ENCODE measurements at regions not wholly inside any gene's neighbourhood (a gene's known extent, or its start where the extent isn't known, plus 50 kb on each side); places are given as distances from the start of the nearest gene placed in this dataset.
"Not testable (repeated sequence)": the region's sequence is repeated elsewhere in the genome, so short reads cannot be mapped to it uniquely, and the experiment has no call there.

DNA sequence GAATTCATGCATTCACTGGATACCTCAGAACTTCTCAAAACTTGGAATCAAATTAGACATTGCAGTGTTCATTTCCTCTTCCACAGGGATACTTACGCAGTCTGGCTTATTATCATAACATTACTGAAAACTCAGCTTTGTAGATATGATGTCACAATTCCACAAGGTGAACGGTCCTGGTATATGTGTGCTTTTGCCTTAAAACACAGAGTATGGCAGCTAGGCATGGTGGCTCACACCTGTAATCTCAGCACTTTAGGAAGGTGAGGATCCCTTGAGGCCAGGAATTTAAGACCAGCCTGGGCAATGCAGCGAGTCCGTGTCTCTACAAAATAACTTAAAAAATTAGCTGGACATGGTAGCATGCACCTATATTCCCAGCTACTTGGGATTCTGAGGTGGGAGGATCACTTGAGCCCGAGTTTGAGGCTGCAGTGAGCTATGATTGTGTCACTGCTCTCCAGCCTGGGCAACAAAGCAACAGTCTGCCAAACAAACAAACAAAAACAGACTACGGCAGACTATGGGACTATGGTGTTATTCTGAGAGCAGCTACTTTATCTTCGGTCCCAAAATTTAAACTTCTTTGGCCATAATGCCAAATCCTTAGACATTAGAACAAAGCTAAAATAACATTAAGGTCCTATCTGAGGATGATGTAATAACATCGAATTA, 1191.9 kb upstream of the SLC39A10 start:
- no peak for DNase-seq

DNA sequence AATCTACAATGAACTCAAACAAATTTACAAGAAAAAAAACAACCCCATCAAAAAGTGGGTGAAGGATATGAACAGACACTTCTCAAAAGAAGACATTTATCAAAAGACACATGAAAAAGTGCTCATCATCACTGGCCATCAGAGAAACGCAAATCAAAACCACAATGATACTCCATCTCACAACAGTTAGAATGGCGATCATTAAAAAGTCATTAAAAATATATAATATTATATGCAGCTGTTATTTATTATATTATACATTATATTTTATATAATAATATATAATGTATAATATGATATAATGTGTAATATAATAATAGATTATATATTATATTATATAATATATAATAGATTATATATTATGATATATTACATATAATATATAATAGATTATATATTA, 1194.1 kb upstream of the SLC39A10 start:
- not testable (repeated sequence) for DNase-seq

DNA sequence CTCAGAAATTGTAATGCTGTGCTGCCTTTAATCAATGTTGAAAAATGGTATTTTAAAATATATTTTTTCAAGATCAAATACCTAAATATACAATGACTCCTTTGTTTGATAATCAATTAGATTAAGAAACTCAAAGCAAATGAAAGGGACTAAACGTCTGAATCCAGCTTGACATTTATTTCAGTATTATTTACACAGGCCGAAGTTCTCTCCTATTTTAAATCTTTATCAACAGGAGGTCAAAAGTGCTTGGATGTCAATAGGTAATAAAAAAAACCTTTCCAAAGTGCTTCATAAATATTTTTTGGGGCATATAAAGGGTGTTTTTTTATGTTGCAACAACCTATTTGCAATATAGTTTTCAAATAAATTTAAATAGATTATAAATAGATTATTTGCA, 1201.7 kb upstream of the SLC39A10 start:
- no peak for DNase-seq

DNA sequence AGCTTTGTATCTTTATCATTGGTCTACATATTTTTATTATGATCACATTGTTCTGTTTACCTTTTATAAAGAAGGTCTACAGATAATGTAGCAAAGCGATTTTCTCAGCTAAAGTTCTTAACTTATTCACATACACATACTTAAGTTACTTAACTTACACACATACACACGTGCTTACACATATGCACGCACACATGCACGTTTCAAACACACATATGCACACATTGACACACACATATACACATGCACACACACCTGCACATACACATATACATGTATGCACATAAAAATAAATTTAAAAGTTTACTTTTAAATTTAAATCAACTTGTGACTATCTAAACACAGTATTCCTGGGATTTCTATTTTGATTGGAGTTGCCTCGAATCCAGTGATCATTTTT, 1204.5 kb upstream of the SLC39A10 start:
- no peak for DNase-seq

DNA sequence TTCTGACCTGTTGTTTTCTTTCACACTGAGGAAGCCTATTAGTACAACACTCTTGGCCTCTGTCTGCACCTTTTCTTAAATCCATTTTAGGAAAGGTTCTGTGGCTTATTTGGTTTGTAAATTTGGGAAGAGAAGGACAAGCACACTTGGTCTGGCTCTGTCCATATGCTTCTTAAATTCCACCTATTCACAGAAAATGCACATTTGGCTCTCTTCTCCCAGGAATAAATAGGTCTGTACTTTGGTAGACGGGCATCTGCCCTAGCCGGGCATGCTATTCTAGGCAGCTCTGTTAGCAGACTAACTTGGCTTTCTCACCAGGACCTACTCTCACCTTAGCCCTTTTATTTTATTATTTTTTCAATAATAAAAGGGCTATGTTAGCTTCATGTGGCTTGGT, 1211.8 kb upstream of the SLC39A10 start:
- DNase-seq, result no peak

DNA sequence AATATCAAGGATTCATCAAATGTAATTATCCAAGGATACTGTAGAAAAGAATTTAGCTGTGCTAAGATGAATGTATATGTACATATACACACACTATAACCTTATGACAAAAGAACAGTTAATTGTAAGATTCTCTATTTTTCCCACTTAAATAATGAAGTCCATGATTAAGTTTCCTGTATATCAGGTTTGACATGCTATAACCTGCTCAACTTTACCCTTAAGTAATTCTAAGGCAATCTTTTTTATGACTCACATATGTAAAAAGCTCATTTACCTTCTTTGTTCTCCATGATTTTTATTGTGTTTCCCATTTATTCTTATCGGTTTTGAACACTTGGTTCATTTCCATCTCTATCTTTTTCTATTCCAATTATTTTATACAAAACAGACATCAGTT, 1213.1 kb upstream of the SLC39A10 start:
- DNase-seq, result no peak

DNA sequence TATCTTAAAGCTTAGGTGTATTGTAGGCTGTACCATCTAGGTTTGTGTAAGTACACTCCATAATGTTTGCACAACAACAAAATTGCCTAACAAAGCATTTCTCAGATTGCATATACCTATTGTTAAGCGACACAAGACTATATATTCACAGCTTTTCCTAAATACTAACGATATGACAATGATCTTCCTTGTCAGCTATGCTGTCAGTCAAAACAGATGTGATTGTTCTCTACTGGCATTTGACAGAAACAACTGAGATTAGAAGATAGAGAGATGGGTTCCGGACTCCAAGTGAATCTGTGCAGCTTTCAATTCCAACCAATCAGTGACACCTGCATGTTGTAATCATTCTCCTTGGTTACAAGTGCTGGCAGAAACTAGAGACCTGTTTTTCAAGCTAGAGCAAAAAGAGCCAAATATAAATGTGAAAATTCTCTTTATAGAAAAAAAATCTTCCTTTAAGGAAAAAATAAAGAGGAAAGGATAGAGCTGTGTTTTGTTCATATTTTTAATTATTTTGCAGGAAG, 1232.3 kb upstream of the SLC39A10 start:
- no peak for DNase-seq

DNA sequence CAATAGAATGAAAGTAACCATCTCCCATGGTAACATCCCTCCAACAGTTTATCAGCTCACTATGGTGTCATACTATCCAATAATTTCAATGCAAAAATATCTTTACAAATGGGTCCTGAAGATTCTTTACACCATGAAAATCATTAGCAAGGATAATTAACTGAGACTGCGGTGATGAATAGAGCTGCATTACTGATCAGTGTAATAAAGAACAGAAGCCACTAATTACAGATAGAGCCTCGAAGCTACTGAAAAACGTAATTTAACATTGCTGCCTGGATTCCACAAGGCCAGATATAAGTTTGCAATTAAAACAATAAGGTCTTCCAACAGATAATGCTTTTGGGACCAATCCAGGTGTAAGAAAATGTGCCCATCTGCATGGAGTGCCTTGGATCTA, 1245.8 kb upstream of the SLC39A10 start:
- no peak for DNase-seq

DNA sequence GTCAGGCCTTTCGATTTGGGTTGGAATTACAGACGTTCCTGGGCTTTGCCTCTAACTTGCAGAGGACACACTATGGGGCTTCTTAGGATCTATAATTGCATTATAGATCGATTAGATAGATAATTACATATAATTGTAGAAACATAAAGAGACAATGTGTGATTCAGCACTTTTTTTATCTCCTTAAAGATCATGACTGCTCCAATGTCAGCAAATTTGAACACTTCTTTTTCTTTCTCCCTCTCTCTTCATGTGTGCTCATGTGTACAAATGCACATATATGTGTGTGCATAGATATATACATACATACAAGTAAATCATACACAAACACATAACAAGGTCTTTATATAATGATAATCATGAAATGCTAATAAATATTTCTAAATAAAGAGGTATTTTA, 1261.2 kb upstream of the SLC39A10 start:
- no peak for DNase-seq

DNA sequence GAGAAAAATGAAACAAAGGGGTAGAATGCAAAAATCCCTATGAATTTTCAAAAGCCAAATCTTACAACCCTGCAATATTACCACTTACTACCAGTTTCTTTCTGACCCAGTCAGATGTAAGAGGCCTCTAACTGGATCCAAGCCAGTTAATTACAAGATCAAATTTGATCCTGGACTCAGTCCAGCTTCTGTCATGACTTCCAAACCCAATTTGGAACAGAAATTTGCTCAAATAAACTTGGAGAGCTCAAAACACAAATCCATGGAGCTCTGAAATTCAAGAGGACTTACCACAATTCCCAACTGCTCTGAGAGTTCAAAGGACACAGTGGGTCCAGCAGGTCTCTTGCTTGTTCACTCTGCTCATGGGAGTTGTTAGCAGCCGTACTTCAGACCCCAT, 1271.7 kb upstream of the SLC39A10 start:
- no peak for DNase-seq

DNA sequence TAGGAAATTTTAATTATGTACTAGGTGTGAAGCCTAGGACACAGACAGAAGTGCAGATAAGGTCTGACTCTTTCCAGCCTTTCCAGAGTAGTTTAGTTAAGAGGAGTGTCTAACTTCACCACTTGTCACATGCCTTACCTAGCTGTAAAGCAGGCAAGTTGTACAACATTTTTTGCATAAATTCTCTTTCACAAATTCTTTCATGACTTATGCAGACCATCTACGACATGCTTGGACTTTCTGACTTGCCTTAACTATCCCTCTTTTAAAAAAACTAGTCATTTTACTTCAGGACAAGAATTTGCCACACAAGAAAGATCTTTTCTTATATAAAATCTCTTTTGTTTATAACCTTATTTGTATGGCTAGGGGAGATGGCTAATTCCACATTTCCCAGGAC, 1273.6 kb upstream of the SLC39A10 start:
- DNase-seq, result peak; percentile 3

DNA sequence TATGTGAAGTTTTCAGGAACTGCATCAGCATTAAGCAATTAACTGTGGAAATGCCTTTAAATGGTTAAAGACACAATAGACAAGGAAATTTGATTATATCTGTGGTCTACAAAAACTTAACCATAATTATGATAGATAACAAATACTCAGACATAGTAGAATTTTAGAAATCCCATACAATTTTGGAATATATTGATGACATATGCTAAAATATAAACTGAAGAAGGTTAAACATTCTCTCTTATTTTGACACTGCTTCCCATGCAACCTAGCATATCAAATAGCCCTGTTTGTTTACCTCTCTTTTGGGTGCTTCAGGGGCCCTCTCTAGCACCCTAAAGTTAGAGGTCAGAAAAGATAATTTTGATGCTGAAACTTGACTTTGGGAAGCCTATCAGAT, 1274.8 kb upstream of the SLC39A10 start:
- DNase-seq, result no peak

DNA sequence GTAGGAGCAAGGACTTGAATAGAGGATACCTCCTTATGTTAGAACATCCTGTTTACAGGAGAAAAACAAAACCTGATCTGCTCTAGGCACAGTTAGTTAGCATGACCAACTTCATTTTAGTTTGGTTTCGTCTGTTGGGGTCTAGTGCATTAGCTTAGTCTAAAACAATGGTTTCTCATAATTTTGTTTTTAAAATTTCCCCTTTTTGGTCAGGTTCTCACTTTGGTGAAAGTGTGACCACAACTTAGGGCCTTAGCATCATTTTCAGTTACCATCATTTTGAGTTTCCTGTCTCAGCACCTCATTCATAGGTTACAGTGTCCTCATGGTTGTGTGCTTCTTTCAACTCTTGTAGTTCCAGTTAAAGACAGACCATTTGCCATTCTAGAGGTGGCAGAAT, 1277.0 kb upstream of the SLC39A10 start:
- no peak for DNase-seq

DNA sequence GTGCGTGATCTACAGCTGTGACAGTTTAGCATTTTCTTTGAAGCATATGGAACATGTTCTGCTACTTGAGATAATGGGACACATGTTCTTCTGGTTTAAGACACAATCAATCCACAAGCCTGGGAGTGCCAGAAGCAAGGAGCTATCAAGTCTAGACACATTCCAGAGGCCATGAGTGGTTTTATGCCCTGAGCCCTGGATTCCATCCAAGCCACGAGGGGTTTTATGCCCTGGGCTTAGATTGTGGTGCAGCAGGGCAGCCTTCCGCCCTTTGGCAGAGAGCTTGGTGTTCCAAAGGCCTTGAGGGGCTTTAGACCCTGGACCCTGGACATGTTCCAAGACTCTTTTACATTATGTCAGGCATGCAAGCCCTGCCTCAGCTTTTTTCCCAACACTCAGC, 1289.6 kb upstream of the SLC39A10 start:
- DNase-seq, result not testable (repeated sequence)

DNA sequence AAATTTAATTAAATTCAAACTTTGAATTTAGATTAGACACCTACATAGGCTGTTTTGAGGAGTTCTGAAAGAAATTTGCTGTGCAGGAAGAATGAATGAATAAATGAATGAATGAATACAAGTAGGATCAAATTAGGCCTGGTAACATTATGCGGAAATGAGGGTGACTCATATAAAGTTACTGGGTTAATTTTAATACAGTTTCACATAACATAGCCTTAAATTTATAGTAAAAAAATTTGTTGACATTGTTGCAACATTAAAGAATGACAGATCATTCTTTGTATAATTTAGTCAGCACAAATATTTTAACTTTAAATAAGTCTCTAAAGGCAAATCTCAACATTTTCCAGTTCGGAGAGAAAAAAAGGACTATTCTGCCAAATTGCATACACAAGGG, 1293.1 kb upstream of the SLC39A10 start:
- DNase-seq, result no peak

DNA sequence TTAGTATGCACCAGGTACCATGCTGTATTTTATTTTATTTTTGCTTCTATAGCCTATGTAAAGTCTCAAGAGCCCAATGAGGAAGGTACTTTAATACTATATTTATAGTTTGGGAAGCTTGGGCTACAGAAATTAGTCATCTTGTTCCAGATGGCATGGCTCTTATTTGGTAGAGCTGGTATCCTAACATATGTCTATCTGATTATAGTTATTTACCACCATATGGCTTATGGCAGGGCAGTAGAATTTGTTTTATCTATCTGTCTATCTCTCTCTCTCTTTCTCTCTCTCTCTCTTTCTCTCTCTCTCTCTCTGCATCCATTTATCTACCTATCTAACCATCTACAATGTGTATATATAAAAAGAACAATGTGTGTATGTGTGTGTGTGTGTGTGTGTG, 1293.7 kb upstream of the SLC39A10 start:
- DNase-seq, result no peak

DNA sequence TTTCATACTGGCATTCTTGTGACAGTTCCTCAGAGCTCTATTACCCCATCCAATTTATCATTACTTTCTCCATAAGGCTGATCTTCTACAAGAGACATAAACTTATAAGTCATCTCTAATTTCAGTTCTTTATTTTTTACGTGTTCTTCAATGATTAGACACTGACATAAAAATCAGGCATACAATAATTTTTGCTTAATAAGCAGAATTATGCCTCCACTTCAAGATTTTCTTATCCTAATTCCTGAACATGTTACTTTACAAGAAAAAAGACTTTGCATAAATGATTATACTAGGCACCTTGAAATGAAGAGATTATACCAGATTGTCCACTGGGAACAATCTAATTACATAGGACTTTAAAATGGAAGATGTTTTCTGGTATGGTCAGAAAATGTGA, 1304.5 kb upstream of the SLC39A10 start:
- no peak for DNase-seq

DNA sequence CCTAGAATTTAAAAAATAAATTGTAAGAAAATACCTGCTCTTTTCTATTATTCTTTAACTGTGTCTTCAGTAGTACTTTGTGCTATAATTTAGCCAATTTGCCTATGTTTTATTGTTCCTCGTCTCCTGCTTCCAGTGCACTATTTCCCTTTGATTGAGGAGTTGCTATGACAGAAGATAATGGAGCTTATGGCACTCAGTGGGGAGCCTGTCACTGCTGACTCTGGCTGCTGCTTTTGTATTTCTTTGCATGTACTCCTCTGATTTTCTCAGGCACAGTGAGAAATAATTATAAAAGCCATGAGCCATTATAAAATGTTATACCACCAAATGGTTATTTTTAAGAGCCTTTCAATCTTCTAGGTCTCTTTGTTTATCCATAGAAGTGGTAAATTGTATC, 1310.8 kb upstream of the SLC39A10 start:
- DNase-seq, result peak; percentile 72

DNA sequence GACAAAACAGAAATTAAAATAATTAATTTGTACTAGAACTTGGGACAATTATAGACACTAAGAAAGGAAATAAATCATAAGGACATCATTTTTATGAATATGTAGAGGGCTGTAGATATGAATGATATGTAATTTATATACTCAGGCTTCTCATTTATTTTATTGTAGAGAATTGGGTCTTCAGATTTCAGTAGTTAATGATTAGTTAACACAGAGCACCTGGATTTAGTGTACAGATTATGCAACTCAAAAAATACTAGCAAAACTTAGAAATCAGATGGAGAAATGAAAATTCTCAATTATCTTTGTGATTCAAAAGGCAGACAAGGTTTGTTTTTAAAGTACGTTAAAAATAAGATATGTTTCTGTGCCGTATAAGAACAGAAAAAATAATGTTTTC, 1311.7 kb upstream of the SLC39A10 start:
- DNase-seq, result no peak

DNA sequence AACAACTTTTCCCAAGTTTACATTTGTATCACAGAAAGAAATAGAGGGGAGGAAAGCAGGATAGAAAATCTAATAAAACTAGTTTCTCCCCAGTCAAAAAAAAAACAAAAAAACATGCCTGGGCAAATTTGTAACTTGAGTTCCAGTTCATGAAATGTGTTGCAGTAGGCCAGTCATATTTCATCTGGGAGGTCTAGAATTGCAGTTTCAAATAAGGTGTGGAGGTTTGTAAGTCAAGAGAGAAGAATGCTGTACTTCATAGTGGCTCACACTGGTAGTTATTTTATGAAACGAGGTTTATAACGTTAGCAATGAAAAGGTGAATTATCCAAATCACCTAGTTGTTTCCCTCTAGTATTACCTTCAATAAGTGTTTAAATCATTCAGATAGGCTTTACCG, 1313.9 kb upstream of the SLC39A10 start:
- DNase-seq, result no peak

DNA sequence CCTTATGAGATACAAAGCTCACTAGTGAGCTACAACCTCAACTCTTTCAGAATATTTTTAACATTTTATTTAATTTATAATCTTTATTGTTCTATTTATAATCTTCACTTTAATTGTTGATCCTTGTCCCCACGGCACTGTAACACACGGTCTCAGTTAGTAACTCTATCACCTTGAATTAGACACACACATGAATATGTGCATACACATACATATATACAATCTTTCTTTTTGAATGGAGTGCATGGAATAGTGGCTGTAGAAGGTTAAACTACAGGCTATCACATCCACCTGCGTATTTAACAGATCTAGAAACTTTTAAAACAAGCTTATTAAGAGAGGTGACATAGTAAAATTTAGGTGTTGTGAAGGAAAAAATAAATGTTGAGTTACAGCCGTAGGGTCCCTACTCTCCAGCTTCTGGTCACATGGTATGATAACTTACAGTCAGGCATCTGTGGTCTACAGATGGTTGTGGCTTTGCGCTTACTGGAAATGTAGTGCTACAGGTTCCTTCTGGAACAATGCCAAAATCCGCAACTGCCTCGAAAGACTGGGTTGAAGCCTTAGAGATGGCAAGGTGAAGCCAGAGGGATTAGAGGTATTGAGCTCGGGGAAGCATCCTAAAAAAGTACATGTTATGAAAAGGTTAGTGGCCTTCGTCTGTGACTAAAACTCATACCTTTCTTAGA, 1324.1 kb upstream of the SLC39A10 start:
- no peak for DNase-seq

DNA sequence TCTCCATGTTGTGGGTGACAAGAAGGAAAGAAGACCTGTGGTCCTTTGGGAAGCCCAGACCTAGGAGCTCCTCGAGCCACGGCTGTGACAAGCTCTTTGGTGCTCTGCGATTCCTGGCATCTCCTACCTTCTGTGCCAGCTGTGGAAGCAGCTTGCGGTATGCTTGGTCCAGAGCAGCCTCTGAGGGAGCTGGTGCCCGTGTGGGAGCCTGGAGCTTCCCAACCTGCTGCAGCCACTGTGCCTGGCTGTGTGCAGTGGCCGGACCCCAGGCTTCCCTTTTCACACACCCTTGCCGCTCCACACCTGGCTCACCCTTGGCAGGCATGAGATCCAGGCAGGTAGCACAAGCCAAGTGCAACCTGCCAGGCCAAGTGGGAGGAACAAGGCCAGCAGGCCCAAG, 1328.6 kb upstream of the SLC39A10 start:
- DNase-seq, result no peak

DNA sequence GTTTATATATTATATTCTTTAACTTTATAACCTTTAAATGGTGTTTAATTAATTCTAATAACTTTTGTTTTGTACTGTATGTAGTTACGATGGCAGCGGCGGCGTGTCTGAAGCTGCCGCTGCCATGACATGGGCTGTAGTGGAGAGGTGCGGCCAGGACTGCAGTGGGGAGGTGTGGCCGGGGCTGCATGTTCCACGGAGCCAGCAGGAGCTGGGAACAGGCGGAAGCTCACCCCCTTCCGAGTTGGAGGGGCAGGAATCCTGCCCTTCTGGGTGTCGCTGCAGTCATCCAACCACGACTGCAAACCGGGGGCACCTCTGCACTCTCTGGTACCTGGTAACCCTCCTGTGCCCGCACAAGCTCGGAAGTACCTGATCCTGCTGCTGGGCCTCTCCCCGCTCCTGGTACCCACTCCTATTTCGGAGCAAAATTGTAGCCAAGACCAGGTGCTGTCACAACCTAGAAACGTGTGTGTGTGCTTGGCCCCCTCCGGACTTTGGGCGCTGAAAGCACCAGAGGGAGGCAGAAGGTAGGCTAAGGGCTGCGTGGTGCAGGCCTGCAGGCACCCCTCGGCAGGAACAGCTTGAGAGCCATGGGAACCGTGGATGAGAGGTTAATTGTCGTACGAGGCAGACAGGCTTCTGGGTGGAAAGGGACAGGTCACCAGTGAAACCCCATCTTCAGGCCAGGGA, 1329.7 kb upstream of the SLC39A10 start:
- no peak for DNase-seq

DNA sequence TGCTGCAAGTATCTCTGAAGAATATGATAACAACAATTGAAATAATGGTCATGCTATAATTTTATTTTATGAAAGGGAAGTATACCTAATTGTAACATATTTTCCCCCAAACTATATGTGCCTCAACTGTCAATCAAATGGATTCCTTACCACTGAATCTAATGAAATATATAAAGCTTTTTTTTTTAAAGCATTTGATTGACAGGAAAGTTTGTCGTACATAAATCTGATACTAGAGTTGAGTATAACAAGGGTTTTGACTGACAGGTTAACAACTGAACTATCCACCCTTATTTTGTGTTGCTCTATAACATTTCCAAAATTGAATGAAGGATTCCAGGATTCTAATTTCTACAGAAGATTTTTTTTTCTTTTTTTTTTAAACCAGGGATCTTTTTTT, 1333.3 kb upstream of the SLC39A10 start:
- DNase-seq, result no peak
